ENCODE measurements at regions not wholly inside any gene's neighbourhood (a gene's known extent, or its start where the extent isn't known, plus 50 kb on each side); places are given as distances from the start of the nearest gene placed in this dataset.
"Not testable (repeated sequence)": the region's sequence is repeated elsewhere in the genome, so short reads cannot be mapped to it uniquely, and the experiment has no call there.

DNA sequence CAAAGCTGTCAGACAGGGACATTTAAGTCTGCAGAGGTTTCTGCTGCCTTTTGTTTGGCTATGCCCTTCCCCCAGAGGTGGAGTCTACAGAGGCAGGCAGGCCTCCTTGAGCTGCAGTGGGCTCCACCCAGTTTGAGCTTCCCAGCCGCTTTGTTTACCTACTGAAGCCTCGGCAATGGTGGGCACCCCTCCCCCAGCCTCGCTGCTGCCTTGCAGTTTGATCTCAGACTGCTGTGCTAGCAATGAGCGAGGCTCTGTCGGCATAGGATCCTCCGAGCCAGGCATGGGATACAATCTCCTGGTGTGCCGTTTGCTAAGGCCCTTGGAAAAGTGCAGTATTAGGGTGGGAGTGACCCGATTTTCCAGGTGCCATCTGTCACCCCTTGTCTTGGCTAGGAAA lies 149.4 kb upstream of the PGRMC2 start:
- not testable (repeated sequence) for DNase-seq

- not testable (repeated sequence) for DNase-seq
Observed at GRCh38 chr4:128429023-128429613, 141.5 kb upstream of the PGRMC2 start.

DNA sequence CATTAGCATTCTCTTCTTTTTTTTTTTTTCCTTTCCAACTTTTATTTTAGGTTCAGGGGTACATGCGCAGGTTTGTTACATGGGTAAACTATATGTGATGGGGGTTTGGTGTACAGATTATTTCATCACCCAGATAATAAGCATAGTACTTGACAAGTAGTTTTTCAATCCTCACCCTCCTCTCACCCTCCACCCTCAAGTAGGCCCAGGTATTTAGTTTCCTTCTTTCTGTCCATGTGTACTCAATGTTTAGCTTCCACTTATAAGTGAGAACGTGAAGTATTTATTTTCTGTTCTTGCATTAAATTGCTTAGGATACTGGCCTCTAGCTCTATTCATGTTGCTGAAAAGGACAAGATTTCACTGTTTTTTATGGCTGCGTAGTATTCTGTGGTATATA lies 140.8 kb upstream of the PGRMC2 start:
- DNase-seq = no peak

DNA sequence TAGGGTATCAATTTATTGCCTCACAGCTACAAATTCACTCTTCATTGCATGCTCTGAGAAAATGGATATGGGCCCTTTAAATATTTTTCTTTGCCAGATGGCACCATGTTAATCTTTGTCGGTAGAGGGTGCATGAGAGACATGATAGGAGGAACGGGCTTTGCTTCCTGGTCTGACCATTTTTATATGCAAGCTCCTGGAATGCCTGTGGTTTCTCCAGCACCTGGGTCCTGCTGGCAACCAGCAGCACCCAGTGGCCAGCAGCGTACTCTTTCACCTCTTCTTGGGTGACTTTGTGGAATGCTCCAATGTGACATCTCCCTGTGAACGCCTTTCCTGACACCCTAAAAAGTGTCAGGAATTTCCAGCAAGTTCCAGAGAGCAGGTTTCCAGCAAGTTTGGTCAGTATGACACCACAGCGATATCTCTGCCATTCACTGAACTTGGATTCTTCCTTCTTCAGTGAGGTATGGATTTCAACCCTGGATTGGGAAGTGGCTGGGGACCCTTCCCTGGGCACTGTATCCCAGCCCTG lies 140.3 kb upstream of the PGRMC2 start:
- DNase-seq = no peak

GRCh38 chr4:128424527-128425497 lies 137.2 kb upstream of the PGRMC2 start:
- no peak for DNase-seq

- not testable (repeated sequence) for DNase-seq
Observed at GRCh38 chr4:128422296-128422695, 134.7 kb upstream of the PGRMC2 start.

DNA sequence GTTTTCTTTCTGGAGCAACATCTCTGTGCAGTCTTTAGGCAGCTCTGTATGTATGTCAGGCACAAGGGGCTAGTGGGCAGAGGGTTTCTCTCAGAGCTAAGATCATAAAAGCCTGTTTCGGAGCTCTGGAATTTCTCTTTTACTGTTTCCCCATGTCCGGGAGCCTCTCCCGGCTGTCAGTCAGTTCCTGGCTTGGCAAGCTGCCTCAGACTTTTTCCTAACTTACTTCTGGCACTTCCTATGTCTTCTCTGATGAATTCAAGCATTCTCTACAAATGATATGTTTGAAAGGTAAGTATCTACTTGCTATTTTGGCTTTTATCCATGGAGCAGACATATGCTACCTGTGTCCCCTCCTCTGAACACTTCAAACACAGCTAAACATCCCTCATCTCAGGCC lies 129.3 kb upstream of the PGRMC2 start:
- no peak for DNase-seq

DNA sequence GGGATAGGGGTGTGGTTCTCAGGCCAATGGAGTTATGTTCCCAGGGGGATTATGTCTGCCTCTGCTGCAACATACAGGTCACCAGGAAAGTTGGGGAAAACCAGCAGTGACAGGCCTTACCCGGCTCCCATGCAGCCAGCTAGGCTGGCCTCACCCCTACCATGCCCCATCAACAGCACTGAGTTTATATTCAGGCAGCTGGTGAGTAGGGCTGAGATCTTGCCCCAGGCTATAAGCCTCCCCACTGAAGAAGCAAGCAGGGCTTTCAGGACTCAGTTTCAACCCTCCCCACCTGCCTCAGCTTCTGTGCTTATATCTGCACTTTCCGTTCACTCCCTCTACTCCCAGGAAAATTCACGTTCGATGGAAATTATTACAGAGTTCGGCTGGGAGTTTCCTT lies 122.4 kb upstream of the PGRMC2 start:
- DNase-seq = no peak

DNA sequence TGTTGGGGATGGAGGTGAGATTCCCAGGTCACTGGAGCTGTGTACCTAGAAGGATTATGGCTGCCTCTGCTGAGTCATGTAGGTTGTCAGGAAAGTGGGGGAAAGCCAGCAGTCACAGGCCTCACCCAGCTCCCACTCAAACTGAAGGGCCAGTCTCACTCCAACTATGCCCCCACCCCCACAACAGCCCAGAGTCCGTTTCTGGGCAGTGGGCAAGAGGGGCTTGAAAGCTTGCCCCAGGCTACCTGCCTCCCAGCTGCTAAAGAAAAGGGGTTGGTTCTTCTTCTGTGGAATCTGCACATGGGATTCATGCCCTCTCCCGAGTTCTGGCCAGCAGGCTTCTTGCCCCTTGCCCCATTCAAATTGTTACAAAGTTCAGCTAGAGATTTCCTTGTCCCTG lies 116.0 kb upstream of the PGRMC2 start:
- no peak for DNase-seq

DNA sequence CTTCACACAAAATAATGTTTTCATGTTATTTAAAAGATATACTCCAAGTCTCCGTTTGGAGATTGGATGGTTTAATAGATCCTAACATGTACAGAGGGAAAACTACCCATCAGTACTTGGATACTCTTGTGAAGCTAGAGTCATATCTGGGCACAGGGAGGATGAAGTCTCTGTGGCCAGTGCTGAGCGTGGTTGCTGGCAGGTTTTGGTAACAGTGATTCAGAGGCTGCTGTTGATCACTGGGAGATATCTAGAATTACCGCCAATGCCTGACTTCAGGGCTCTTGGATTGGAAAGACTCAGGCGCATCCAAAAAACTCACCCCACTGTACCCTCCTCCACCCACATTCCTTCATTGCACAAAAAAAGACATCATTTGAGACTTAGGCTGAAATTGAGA lies 107.2 kb upstream of the PGRMC2 start:
- no peak for DNase-seq

DNA sequence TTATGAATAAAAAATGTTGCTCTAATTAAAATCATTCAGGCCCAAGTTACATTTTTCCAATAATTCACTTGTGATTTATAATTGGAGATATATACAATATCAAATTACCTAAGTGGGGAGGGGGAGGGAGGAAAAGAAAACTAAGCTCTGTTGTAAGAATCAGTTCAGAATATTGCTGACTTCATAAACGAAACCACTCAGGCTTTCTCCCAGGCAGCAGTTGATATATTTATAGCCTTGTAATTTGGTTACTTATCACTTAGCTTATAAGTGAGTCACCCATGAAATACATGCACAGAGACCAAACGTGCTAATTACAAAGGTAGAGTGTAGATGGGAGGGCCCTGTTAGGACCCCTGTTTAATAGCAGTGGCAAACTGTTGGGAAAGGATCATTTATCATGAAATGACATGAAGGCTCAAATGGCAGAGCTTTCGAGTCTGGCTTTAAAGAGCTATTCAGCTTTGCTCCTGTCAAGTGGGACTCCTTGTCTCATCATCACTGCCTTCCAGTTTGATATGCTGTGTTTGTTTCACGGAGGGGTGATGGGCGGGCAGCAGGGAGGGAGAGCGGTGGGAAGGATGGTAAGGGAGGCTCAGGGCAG lies 105.6 kb upstream of the PGRMC2 start:
- no peak for DNase-seq

DNA sequence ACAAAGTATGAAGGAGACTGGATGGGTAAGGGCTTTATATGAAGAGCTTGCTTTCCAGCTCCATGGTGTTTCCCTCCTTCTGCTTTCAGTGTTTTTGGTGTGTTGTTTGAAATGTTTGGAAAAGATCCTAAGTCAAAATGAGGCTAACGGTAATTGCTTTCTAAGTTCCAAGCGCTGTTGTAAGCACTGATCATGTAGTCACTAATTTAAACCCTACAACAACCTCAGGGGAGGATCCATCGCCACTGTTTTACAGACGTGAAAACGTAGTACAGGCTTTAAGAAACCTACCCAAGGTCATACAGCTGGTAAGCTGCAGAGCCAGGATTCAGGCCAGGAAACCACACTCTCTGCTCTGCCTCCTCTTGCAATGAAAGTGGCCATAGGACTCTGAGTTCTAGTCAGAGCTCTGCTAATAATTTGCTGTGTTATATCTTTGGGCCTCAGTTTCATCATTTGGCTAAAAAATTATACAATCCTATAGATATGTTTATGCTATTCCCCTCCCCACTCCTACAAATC lies 102.9 kb upstream of the PGRMC2 start:
- DNase-seq = no peak

DNA sequence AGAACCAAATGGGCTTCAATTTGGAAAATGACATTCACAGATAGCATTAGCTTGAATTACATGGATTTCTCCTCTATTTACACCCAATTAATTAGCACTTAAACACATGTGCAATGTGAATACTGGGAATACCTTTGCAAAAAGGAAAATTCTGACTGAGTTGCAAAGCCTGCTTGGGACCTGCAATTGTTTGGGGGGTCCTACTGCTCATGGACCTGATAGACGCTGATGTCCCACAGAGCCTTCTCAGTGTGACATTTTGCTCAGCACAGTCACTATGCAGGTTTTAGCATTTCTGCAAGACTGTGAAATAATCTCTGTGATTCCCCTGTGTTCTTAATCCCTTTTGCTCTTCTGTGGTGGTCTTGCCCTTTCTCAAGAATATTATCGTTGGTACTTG lies 101.2 kb upstream of the PGRMC2 start:
- no peak for DNase-seq

- no peak for DNase-seq
Observed at GRCh38 chr4:128388352-128388630, 100.7 kb upstream of the PGRMC2 start.

DNA sequence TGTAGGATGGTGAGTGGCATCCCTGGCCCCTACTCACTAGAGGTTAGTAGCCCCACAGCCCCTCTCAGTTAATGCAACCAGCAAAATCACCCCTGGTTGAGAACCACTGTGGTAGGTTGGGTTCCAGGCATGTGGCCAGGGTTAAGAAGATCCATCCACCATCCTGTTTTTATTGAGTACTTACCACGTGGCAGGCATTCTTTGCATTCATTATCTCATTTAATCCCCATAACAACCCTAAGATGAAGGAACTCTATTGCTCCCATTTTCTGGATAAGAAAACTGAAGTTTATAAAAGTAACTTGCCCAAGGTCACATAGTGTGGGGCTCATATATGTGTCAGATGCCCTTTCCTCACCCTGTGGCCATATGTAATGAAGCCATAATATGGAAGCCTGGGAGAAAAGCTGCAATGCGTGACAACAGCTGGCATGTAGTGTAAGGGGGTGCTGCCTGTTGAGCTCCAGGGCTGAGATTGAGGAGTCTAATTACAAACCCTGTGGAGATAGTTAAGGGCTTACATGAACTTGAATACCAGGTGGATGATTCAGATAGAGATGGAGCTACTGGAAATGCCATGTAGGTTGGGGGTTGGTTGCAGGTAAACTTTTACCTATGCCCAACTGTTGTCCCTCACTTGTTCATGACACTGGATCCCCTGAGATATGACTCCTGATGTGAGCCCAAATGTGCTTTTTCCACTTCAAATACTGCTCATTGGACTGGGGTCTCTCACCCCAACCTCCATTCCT lies 100.2 kb upstream of the PGRMC2 start:
- DNase-seq = no peak

DNA sequence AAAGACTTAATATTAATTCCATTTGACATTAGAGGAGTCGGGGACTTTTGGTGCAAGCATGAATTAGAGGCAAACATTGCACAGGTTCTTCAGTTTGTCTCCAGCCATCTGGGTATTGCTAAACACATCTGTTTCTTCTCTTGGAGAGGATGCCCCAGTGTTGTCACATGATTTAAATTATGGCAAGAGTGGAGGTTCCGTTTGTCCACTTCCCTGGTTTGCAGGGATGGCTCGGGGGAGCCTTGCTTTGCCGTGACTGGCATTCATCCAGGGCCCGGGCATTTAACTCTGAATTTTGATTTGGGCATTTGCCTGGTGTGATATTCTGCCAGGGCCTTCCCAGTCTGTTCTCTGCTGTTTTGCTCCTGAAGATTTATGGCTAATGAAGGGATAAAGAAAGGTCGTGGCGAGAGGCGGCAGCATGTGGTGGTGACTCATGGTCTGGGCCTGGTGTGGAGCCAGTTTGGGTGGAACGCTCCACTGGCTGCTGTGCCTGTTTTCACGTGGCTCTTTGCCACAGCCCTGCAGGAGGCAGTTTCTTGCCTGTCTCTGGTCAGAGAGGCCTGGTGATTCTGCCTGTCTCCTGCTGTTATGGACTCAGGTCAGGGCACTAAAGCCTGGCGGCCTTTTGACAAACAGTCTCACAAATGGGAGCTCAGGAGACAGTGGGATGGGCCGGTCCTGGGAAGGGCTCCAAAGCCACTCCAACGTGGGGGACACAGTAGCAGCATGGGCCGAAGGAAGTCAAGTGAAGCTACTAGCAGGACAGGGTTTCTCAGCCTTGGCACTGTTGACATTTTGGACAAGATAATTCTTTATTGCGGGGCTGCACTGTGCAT lies 99.4 kb upstream of the PGRMC2 start:
- no peak for DNase-seq

GRCh38 chr4:128385683-128386304 lies 98.2 kb upstream of the PGRMC2 start:
- DNase-seq = no peak

DNA sequence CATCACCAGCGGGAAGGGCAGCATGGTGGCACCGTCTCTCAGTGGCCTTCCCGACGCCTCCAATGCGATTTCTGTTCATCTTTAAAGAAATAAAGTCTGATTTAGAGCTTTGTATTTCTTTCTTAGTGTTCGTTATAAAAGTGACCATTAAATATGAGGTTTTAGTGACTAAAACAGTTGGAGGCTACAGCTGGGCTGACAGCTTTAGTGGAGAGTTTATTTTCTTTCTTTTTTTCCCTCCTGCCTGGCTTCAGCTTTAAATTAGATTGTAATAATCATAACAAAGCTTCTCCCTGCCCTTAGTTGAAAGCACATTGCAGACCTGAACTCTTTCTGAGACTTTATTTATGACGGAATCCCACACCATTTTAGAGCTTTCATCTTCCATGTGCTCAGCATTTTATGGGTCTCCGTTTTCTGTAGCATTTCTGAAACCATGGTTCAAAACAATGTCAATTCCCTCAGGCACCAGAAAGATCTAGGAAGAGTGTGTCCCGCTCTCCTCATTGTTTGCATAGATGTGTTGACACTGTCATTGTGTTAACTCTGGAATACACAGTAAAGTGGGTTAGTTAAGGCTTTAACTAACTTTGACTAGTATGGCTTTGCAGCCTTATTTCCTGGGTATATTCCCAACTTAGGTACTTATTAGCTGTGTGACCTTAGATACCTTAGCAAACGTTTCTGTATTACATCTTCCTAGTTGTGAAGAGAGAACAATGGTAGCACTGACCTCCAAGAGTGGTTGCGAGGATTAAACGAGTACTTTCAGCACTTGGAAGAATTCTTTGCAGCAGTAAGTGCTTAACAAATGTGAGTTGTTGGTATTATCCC lies 97.4 kb upstream of the PGRMC2 start:
- no peak for DNase-seq

DNA sequence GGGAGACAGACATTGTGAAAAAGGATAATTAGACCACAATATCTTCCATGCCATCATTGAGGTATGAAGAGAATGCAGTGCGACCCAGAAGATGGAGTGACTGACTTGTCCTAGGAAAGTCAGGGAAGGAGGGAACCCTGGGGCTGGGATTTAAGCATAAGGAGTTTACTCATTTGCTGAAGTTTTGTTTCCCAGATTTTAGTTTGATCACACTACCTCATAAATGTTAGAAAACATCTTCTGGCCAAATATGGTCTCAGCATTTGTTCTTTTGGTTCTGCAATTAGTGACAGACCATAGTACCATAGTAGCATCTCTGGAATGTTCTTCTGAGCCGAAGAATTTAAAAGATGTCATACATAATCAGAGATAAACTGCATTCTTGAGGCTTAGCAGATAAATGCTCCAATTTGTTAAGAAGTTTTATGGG lies 96.5 kb upstream of the PGRMC2 start:
- DNase-seq = no peak

GRCh38 chr4:128381748-128382559 lies 94.3 kb upstream of the PGRMC2 start:
- DNase-seq = no peak
